ENCODE measurements at regions not wholly inside any gene's neighbourhood (a gene's known extent, or its start where the extent isn't known, plus 50 kb on each side); places are given as distances from the start of the nearest gene placed in this dataset.

GRCh38 chr12:19627719-19628118 lies 188.4 kb downstream of the AEBP2 start:
- no peak for DNase-seq

- DNase-seq: no peak
These were observed 191.2 kb downstream of the AEBP2 start for GRCh38 chr12:19630536-19630935.

GRCh38 chr12:19633194-19633593 lies 193.9 kb downstream of the AEBP2 start:
- no peak for DNase-seq

- no peak for DNase-seq
These were observed 194.3 kb downstream of the AEBP2 start for GRCh38 chr12:19633641-19634040.

GRCh38 chr12:19639781-19640415 lies 200.6 kb downstream of the AEBP2 start:
- DNase-seq: no peak

- DNase-seq: no peak
These were observed 202.2 kb downstream of the AEBP2 start for GRCh38 chr12:19641235-19642080.

- peak; percentile 44 to 47 for DNase-seq
These were observed 203.1 kb downstream of the AEBP2 start for GRCh38 chr12:19642345-19642744.

- peak in 1 of 2 donors; percentile 8 for DNase-seq
These were observed 204.3 kb downstream of the AEBP2 start for GRCh38 chr12:19643635-19644034.

- no peak for DNase-seq
These were observed 205.3 kb downstream of the AEBP2 start for GRCh38 chr12:19644571-19644970.

- no peak for DNase-seq
These were observed 206.5 kb downstream of the AEBP2 start for GRCh38 chr12:19645823-19646222.

- DNase-seq: peak in 1 of 2 donors; percentile 6
These were observed 207.3 kb downstream of the AEBP2 start for GRCh38 chr12:19646599-19646998.

GRCh38 chr12:19647806-19648556 lies 208.7 kb downstream of the AEBP2 start:
- peak; percentile 15 to 44 for DNase-seq

GRCh38 chr12:19648591-19648990 lies 209.3 kb downstream of the AEBP2 start:
- no peak for DNase-seq

GRCh38 chr12:19652386-19652785 lies 213.1 kb downstream of the AEBP2 start:
- DNase-seq: no peak

GRCh38 chr12:19654650-19655376 lies 215.5 kb downstream of the AEBP2 start:
- DNase-seq: no peak

- no peak for DNase-seq
These were observed 217.9 kb downstream of the AEBP2 start for GRCh38 chr12:19657118-19657731.

- DNase-seq: no peak
These were observed 218.4 kb downstream of the AEBP2 start for GRCh38 chr12:19657732-19658130.

- no peak for DNase-seq
These were observed 219.8 kb downstream of the AEBP2 start for GRCh38 chr12:19659086-19659485.

- no peak for DNase-seq
These were observed 220.2 kb downstream of the AEBP2 start for GRCh38 chr12:19659501-19659900.

GRCh38 chr12:19665121-19665900 lies 226.0 kb downstream of the AEBP2 start:
- no peak for DNase-seq

GRCh38 chr12:19666070-19666469 lies 226.8 kb downstream of the AEBP2 start:
- no peak for DNase-seq

Data from inflammatory macrophage (primary cell).